ENCODE measurements at regions not wholly inside any gene's neighbourhood (a gene's known extent, or its start where the extent isn't known, plus 50 kb on each side); places are given as distances from the start of the nearest gene placed in this dataset.

GRCh38 chr16:9545522-9546437, 454.3 kb downstream of the HAPSTR1 start:
- DNase-seq (ENCODE audit: low read depth): no peak
- TF ChIP-seq CTCF (conservative IDR thresholded peaks at IDR 0.05; ENCODE audit: low read depth, low read length): no peak
- no peak overlapping the region for H3K4me3 ChIP-seq (ENCODE audit: low read depth, low read length)

DNA sequence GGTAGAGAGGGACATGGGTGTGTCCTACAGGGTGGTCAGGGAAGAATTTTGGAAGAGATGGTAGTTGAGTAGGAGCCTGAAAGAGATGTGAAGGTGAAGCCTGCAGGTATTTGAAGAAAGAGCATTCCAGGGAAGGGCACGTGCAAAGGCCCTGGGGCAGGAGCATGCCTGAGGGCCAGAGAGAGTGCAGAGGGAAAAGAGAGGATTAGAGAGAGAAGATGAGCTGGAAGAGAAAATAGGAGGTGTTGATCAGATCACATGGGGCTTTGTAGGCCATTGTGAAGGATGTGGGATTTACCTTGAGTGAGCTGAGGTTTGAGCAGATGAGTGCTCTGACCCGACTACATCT, 455.0 kb downstream of the HAPSTR1 start:
- no peak for DNase-seq (ENCODE audit: low read depth)
- TF ChIP-seq CTCF (conservative IDR thresholded peaks at IDR 0.05; ENCODE audit: low read depth, low read length): no peak
- H3K4me3 ChIP-seq (ENCODE audit: low read depth, low read length): no peak overlapping the region

- no peak for DNase-seq (ENCODE audit: low read depth)
- H3K4me3 ChIP-seq (ENCODE audit: low read depth, low read length): no peak overlapping the region
- no peak for TF ChIP-seq CTCF (conservative IDR thresholded peaks at IDR 0.05; ENCODE audit: low read depth, low read length)
Measured at GRCh38 chr16:9549487-9549886, 458.0 kb downstream of the HAPSTR1 start.

DNA sequence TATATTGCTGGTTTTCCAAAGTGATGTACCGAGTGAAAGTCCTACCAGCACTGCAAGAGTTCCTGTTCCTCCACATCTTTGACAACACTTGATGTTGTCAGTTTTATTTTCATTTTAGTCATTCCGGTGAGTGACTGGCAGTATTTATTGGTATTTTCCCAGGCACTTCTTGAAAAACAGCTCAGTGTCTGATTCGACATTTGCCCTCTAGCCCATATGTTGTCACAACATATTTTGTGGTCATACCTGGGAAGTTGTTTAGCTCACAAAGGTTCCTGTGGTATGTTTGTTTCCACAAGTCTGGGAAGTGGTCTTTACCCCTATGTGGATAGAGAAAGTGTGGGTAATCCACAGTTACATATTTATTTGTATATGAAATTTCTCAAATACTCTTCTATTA, 463.6 kb downstream of the HAPSTR1 start:
- TF ChIP-seq CTCF (conservative IDR thresholded peaks at IDR 0.05; ENCODE audit: low read depth, low read length): no peak
- no peak overlapping the region for H3K4me3 ChIP-seq (ENCODE audit: low read depth, low read length)
- DNase-seq (ENCODE audit: low read depth): no peak

DNA sequence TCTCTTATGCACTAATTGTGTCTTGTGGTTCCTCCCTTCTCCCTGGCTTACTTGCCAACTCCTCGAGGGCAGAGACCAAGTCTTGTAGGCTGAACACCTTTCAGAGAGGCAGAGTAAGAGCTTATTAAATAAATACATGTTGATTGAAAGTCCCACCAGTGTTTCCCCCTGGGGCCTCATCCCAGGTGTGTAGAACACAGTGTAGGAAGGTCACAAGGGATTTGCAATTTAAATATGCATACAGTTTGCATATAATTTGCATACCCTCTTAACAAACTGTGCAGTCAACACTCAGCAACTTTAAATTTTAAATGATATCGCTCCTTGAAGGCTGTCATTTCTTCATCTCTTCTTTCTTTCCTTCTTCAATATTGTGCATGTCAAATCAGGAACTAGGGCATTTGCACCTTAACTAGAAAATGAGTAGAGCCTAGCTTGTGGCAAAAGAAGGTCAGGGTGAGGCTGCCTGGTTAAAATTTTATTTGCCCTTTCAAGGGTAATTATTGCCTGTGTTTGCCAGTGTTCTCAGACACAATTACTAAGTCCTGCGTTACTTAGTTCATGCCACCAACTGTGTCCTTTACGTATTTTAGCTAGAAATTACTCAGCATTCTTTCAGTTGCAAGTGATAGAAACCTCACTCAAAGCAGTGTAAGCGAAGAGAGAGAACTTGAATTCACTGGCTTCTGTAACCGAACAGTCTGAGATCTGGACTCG, 465.7 kb downstream of the HAPSTR1 start:
- H3K4me3 ChIP-seq (ENCODE audit: low read depth, low read length): no peak overlapping the region
- no peak for DNase-seq (ENCODE audit: low read depth)
- no peak for TF ChIP-seq CTCF (conservative IDR thresholded peaks at IDR 0.05; ENCODE audit: low read depth, low read length)

DNA sequence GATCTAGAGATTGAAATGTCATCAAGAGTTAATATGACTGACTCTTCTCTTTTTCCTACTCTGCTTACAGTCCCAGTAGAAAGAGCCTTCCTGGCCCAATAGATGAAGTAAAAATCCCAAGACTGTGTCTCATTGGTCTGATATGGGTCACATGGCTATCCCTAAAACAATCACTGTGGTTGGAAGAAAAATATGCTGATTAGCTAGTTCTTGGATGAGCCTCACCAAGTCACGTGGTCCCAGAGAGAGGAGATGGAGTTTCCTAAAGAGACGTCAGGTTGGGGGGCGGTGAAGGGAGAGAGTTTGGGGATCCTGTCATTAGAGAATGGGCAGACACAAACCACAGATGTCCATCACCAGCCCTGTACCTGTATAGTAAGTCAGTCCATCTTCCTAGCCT, 466.3 kb downstream of the HAPSTR1 start:
- DNase-seq (ENCODE audit: low read depth): no peak
- H3K4me3 ChIP-seq (ENCODE audit: low read depth, low read length): no peak overlapping the region
- no peak for TF ChIP-seq CTCF (conservative IDR thresholded peaks at IDR 0.05; ENCODE audit: low read depth, low read length)
